ENCODE measurements at regions not wholly inside any gene's neighbourhood (a gene's known extent, or its start where the extent isn't known, plus 50 kb on each side); places are given as distances from the start of the nearest gene placed in this dataset.

DNA sequence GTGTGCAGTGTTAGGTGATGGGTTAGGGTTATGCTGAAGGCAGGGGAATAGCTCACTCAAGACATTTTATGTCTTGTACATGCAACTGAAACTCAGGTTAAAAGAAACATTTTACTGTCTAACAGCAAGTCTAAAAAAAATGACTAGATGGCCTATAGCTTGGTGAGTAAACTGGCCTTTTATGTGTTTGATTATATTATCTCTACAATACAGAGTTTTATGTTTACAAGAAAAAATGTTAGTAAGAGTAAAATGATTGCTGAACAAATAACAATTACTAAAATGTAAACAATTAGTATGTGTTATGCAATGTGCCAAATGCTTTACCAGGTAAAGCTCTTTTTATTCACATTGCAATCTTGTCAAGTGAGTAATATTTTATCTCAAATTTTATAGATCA, 1039.6 kb downstream of the ROBO2 start:
- peaks cover 0 to 14% (median 0%) of the 10 kb centered on the region in 9 donors for H3K4me1 ChIP-seq
- TF ChIP-seq, protein P1, sequence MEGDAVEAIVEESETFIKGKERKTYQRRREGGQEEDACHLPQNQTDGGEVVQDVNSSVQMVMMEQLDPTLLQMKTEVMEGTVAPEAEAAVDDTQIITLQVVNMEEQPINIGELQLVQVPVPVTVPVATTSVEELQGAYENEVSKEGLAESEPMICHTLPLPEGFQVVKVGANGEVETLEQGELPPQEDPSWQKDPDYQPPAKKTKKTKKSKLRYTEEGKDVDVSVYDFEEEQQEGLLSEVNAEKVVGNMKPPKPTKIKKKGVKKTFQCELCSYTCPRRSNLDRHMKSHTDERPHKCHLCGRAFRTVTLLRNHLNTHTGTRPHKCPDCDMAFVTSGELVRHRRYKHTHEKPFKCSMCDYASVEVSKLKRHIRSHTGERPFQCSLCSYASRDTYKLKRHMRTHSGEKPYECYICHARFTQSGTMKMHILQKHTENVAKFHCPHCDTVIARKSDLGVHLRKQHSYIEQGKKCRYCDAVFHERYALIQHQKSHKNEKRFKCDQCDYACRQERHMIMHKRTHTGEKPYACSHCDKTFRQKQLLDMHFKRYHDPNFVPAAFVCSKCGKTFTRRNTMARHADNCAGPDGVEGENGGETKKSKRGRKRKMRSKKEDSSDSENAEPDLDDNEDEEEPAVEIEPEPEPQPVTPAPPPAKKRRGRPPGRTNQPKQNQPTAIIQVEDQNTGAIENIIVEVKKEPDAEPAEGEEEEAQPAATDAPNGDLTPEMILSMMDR (IDR thresholded peaks at IDR 0.05) = no peak
- H3K27me3 ChIP-seq = no peaks in the 10 kb centered on the region
- DNase-seq = no peak
- no peak overlapping the region for H3K4me3 ChIP-seq
- no peak for ATAC-seq
- intact Hi-C loops (cut with DNase I) = no loop called here
- H3K27ac ChIP-seq = no peak overlapping the region
- H3K9me3 ChIP-seq = peaks cover 0 to 3% (median 0%) of the 10 kb centered on the region in 11 donors
- no peaks in the 10 kb centered on the region for H3K36me3 ChIP-seq

DNA sequence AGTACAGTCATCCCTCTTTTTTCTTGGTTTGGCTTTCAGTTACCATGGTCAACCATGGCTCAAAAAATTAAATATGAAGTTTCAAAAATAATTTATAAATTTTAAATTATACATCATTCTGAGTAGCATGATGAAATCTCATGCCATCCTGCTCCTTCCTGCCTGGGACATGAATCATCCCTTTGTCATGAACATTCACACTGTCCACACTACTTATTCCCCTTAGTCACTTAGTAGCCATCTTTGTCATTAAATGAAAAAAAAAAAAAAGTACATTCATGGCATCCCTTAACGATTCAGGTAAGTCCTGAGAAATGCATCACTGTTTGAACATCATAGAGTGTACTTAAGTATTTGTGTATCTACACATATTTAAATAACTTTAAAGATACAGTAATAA, 1046.3 kb downstream of the ROBO2 start:
- Histone ChIP-seq H3K27ac (no peak overlapping the region), H3K36me3 (no peaks in the 10 kb centered on the region), H3K4me1 (peaks cover 0 to 6% (median 0%) of the 10 kb centered on the region in 9 donors), H3K4me3 (no peak overlapping the region), H3K9me3 (no peaks in the 10 kb centered on the region), H3K27me3 (no peaks in the 10 kb centered on the region)
- ATAC-seq (no peak), DNase-seq (no peak)
- intact Hi-C loops (cut with DNase I) = no loop called here
- TF ChIP-seq, protein P1 (IDR thresholded peaks at IDR 0.05) = no peak
- 94 to 98% methylated on average over 1 of the region's 1 CpG for WGBS, 2 donors

DNA sequence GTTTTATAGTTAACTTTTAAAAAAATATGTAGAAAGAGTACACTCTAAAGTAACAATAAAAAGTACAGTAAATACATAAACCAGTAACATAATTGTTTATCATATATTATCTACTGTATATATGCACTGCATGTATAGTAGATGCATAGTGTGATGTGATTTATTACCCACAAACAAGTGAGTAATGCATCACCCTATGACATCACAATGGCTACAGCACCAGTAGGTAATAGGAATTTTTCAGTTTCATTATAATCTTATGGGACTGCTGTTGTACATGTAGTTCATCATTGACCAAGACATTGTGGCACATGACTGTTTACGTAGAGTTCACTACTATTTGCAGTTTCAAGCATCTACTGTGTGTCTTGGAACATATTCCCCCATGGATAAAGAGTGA, 1047.2 kb downstream of the ROBO2 start:
- Histone ChIP-seq H3K4me3 (no peak overlapping the region), H3K4me1 (peaks cover 0 to 12% (median 4%) of the 10 kb centered on the region in 9 donors), H3K36me3 (no peaks in the 10 kb centered on the region), H3K9me3 (no peaks in the 10 kb centered on the region), H3K27me3 (no peaks in the 10 kb centered on the region), H3K27ac (no peak overlapping the region)
- no peak for DNase-seq
- no peak for ATAC-seq
- WGBS, 2 donors = 90 to 95% methylated on average over 1 of the region's 1 CpG
- TF ChIP-seq, protein P1 (IDR thresholded peaks at IDR 0.05) = no peak
- intact Hi-C loops (cut with DNase I) = no loop called here

DNA sequence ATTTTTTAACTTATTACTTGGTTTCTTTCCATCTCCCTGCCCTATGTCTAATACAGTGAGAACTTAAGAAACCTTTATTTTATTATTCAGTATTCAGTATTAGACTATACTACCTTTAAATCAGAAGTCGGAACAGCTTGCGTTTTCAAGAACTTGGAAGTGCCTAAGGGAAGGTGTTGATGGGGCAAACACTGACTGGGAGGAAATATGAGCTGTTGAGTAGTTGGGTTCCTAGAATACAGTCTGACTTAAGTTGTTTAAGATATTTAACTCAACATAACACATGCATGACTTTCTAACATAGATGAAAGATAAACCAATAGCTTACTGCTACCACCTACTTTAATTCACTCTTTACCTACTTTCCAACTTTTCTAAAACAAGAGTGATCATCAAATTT, 1048.1 kb downstream of the ROBO2 start:
- no peak for DNase-seq
- Histone ChIP-seq H3K4me1 (peaks cover 0 to 21% (median 5%) of the 10 kb centered on the region in 9 donors), H3K9me3 (peaks cover 0 to 3% (median 0%) of the 10 kb centered on the region in 11 donors), H3K27ac (no peak overlapping the region), H3K27me3 (no peaks in the 10 kb centered on the region), H3K4me3 (no peak overlapping the region), H3K36me3 (no peaks in the 10 kb centered on the region)
- TF ChIP-seq, protein P1 (IDR thresholded peaks at IDR 0.05) = no peak
- no peak for ATAC-seq
- WGBS, 2 donors = 84 to 87% methylated on average over 2 of the region's 2 CpGs
- intact Hi-C loops (cut with DNase I) = no loop called here

Data from heart right ventricle (tissue), 16 donors.